ENCODE measurements at regions not wholly inside any gene's neighbourhood (a gene's known extent, or its start where the extent isn't known, plus 50 kb on each side); places are given as distances from the start of the nearest gene placed in this dataset.
"Not testable (repeated sequence)": the region's sequence is repeated elsewhere in the genome, so short reads cannot be mapped to it uniquely, and the experiment has no call there.

DNA sequence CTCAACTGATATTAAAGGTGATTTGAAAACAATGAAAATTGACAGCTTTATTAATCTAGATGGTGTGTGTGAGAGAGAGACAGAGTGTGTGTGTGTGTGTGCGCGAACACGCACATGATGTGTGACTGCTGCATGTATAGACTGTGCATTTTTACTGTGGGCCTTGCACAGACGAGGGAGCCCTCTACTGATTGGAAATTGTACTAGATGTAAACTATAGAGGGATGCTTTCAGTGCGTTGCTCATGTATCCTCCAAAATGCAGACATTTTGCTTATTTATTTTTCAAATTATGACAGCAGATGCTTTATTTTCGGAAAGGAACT lies 168.4 kb upstream of the GK2 start:
- in situ Hi-C loops (cut with HindIII; ENCODE audit: low sequenced_read_pairs) = no loop called here
- peak; percentile 15 for DNase-seq (ENCODE audit: low read depth)
- no peak overlapping the region for H3K4me3 ChIP-seq (ENCODE audit: low read depth, low read length)
- peak; percentile 65 for TF ChIP-seq CTCF (IDR thresholded peaks at IDR 0.05; ENCODE audit: low read depth, low read length, missing control alignments)

DNA sequence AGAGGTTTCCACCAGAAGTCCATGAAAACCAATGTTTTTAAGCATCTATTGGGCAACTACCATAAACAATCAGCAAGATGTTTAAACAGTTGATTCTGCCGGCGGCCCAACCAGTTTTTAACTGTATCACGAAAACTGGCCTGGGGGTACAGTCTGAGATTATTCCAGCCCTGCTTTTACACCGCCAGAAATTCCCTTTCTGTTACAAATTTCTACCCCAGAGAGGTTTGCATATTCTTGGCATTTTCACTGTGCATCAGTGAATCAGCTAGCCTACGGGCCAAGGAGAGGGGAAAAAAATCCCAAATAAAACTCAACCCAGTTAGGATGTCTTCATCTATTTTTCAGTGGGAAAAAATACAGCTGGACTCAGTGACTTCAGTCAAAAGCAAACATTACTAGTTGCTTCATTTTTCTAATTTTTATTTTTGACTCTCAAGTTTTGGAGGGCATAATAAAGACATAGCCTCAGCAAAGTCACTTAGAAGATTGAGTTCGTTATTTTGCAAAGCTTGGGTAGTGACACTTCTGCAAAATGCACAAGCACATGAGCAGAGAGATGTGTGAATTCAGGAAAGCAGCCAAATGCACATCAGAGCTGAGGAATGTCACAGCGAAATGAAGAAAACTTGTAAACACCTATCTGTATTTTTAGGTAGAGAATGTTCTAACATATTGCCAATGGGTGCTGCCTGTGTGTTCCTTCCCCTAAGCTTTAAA lies 167.8 kb upstream of the GK2 start:
- no peak for DNase-seq (ENCODE audit: low read depth)
- in situ Hi-C loops (cut with HindIII; ENCODE audit: low sequenced_read_pairs) = no loop called here

DNA sequence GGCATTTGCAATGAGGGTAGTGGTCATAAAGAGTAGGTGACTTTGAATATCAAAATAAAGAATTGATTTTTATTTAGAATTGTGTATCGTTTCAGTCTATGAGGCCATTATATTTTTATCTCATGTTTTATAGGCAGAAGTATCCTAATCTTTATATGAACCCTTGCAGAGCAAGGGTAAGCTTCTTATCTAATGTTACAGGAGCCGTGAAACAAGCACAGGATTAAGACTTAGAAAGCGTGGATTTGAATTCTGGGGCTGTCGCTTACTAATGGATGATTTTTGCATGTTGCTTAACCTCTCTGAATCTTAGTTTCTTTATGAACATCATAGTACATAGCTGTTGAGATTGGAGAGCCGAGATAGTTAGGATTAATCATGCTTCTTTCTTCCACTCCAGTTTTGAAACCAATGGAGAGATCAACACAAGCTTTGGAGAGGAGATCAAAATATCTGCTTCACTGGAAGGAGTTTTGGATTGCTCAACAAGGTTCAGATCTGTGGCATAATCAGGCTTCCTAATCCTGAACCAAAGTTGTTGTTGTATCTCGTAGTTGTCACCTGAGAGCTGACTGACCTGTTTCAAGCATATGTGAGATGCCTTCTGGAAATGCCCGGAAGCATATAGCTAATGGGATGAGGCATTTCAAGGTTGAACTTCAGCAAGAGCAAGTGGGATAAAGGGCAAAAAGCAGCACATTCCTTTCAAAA lies 166.9 kb upstream of the GK2 start:
- no peak for TF ChIP-seq CTCF (IDR thresholded peaks at IDR 0.05; ENCODE audit: low read depth, low read length, missing control alignments)
- H3K4me3 ChIP-seq (ENCODE audit: low read depth, low read length) = no peak overlapping the region
- DNase-seq (ENCODE audit: low read depth) = no peak
- in situ Hi-C loops (cut with HindIII; ENCODE audit: low sequenced_read_pairs) = no loop called here

More for the DNA sequence above, 167.8 kb upstream of the GK2 start:
- no peak for TF ChIP-seq CTCF (IDR thresholded peaks at IDR 0.05; ENCODE audit: low read depth, low read length, missing control alignments)
- no peak overlapping the region for H3K4me3 ChIP-seq (ENCODE audit: low read depth, low read length)

DNA sequence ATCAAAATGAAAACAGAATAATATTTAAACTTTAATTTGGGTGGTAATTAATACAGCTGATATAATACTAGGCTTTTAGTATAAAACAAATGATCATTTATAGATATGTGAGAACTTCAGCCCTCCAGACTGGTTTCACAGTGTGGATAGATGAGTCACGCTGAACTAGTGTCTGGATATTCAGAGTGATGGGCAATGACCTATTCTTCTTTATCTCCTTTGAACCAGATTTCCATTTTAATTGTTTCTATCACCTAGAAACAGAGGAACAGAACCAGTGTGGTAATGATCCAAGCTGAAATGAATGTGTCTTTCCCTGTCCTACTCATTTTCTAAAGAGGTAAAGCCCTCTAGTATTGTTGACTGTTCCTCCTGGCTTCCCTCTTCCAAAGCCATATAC lies 155.2 kb upstream of the GK2 start:
- in situ Hi-C loops (cut with HindIII; ENCODE audit: low sequenced_read_pairs) = no loop called here
- no peak for DNase-seq (ENCODE audit: low read depth)
- no peak overlapping the region for H3K4me3 ChIP-seq (ENCODE audit: low read depth, low read length)
- no peak for TF ChIP-seq CTCF (IDR thresholded peaks at IDR 0.05; ENCODE audit: low read depth, low read length, missing control alignments)

GRCh38 chr4:79561751-79562150 lies 153.7 kb upstream of the GK2 start:
- DNase-seq (ENCODE audit: low read depth) = no peak
- in situ Hi-C loops (cut with HindIII; ENCODE audit: low sequenced_read_pairs) = no loop called here
- no peak overlapping the region for H3K4me3 ChIP-seq (ENCODE audit: low read depth, low read length)
- no peak for TF ChIP-seq CTCF (IDR thresholded peaks at IDR 0.05; ENCODE audit: low read depth, low read length, missing control alignments)

DNA sequence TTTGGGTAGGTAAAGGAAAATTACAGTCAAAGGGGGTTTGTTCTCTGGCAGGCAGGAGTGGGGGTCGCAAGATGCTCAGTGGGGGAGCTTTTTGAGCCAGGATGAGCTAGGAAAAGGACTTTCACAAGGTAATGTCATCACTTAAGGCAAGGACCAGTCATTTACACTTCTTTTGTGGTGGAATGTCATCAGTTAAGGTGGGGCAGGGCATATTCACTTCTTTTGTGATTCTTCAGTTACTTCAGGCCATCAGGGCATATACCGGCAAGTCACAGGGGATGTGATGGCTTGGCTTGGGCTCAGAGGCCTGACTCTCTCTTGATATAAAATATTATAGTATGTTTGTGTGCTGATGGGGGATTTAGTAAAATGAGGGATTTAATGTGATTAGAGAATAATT lies 151.4 kb upstream of the GK2 start:
- in situ Hi-C loops (cut with HindIII; ENCODE audit: low sequenced_read_pairs); H3K4me3 ChIP-seq (ENCODE audit: low read depth, low read length); DNase-seq (ENCODE audit: low read depth): not testable (repeated sequence)

- in situ Hi-C loops (cut with HindIII; ENCODE audit: low sequenced_read_pairs) = no loop called here
- no peak for TF ChIP-seq CTCF (IDR thresholded peaks at IDR 0.05; ENCODE audit: low read depth, low read length, missing control alignments)
- no peak overlapping the region for H3K4me3 ChIP-seq (ENCODE audit: low read depth, low read length)
- no peak for DNase-seq (ENCODE audit: low read depth)
Measured at GRCh38 chr4:79552311-79552710, 144.3 kb upstream of the GK2 start.

Measured in astrocyte of the cerebellum (primary cell).